GM21528 (cell line): ENCODE measurements at regions not wholly inside any gene's neighbourhood (a gene's known extent, or its start where the extent isn't known, plus 50 kb on each side); places are given as distances from the start of the nearest gene placed in this dataset.

Source experiments
- ATAC-seq: cut with Tn5 transposase; IDR thresholded peaks from one replicate; pipeline ENCODE4 v1.9.1; 2021; ENCODE audit warnings: mild to moderate bottlenecking, moderate library complexity; ENCODE audit not compliant: unreplicated experiment, low FRiP score

GRCh38 chr6:105567140-105567539 is 164.3 kb upstream of the PREP start:
- no peak for ATAC-seq

- ATAC-seq: no peak
Measured at GRCh38 chr6:105566503-105566902, 163.6 kb upstream of the PREP start.

GRCh38 chr6:105564121-105564902 is 161.4 kb upstream of the PREP start:
- ATAC-seq: no peak

- no peak for ATAC-seq
Measured at GRCh38 chr6:105562027-105562426, 159.1 kb upstream of the PREP start.

GRCh38 chr6:105561486-105561885 is 158.6 kb upstream of the PREP start:
- no peak for ATAC-seq

- peak; percentile 95 for ATAC-seq
Measured at GRCh38 chr6:105560611-105561066, 157.8 kb upstream of the PREP start.

- ATAC-seq: no peak
Measured at GRCh38 chr6:105557291-105557690, 154.4 kb upstream of the PREP start.

- no peak for ATAC-seq
Measured at GRCh38 chr6:105553171-105553570, 150.3 kb upstream of the PREP start.

- no peak for ATAC-seq
Measured at GRCh38 chr6:105550955-105551620, 148.2 kb upstream of the PREP start.

GRCh38 chr6:105546754-105547153 is 143.9 kb upstream of the PREP start:
- ATAC-seq: no peak

- no peak for ATAC-seq
Measured at GRCh38 chr6:105545947-105546731, 143.3 kb upstream of the PREP start.

GRCh38 chr6:105545228-105545920 is 142.5 kb upstream of the PREP start:
- ATAC-seq: no peak

- ATAC-seq: no peak
Measured at GRCh38 chr6:105539911-105540310, 137.0 kb upstream of the PREP start.

GRCh38 chr6:105537981-105538578 is 135.2 kb upstream of the PREP start:
- no peak for ATAC-seq

- no peak for ATAC-seq
Measured at GRCh38 chr6:105536961-105537360, 134.1 kb upstream of the PREP start.

- no peak for ATAC-seq
Measured at GRCh38 chr6:105533301-105533700, 130.4 kb upstream of the PREP start.

- ATAC-seq: no peak
Measured at GRCh38 chr6:105526225-105526872, 123.5 kb upstream of the PREP start.

GRCh38 chr6:105522626-105523322 is 119.9 kb upstream of the PREP start:
- ATAC-seq: no peak

- ATAC-seq: no peak
Measured at GRCh38 chr6:105519954-105520353, 117.1 kb upstream of the PREP start.
